ENCODE measurements at regions not wholly inside any gene's neighbourhood (a gene's known extent, or its start where the extent isn't known, plus 50 kb on each side); places are given as distances from the start of the nearest gene placed in this dataset.

- TF ChIP-seq CTCF (conservative IDR thresholded peaks at IDR 0.05 in 1 of 2, IDR thresholded peaks at IDR 0.05 in 1 of 2; ENCODE audit: low read depth in 1 of 2, low read length in 2 of 2) (no peak), EZH2 (IDR thresholded peaks at IDR 0.05; ENCODE audit: low read length, missing control alignments) (no peak)
Observed at GRCh38 chr4:130850019-130850524, 1754.1 kb downstream of the C4orf33 start.

All from fibroblast of lung (primary cell).